ENCODE measurements at regions not wholly inside any gene's neighbourhood (a gene's known extent, or its start where the extent isn't known, plus 50 kb on each side); places are given as distances from the start of the nearest gene placed in this dataset.

- TF ChIP-seq CTCF (IDR thresholded peaks at IDR 0.05; ENCODE audit: poor library complexity) (no peak), EZH2 (IDR thresholded peaks at IDR 0.05; ENCODE audit: borderline replicate concordance) (no peak)
Measured at GRCh38 chr7:3156508-3156907, 112.8 kb upstream of the CARD11 start.
